ENCODE measurements at regions not wholly inside any gene's neighbourhood (a gene's known extent, or its start where the extent isn't known, plus 50 kb on each side); places are given as distances from the start of the nearest gene placed in this dataset.

GRCh38 chr6:113765909-113766308, 91.2 kb upstream of the MARCKS start:
- TF ChIP-seq CTCF (IDR thresholded peaks at IDR 0.05; ENCODE audit: insufficient read depth, low read length) (no peak), REST (IDR thresholded peaks at IDR 0.05; ENCODE audit: insufficient replicate concordance, low read depth) (no peak), POLR2AphosphoS5 (IDR thresholded peaks at IDR 0.05; ENCODE audit: low read depth) (no peak), SPI1 (IDR thresholded peaks at IDR 0.05; ENCODE audit: borderline replicate concordance, low read depth) (no peak), GABPA (IDR thresholded peaks at IDR 0.05; ENCODE audit: low read depth) (no peak)
